ENCODE measurements at regions not wholly inside any gene's neighbourhood (a gene's known extent, or its start where the extent isn't known, plus 50 kb on each side); places are given as distances from the start of the nearest gene placed in this dataset.
"Not testable (repeated sequence)": the region's sequence is repeated elsewhere in the genome, so short reads cannot be mapped to it uniquely, and the experiment has no call there.

GRCh38 chr4:97101171-97101570 lies 1042.1 kb downstream of the STPG2 start:
- DNase-seq, result not testable (repeated sequence)

- no peak for DNase-seq
Measured at GRCh38 chr4:97103252-97103651, 1040.0 kb downstream of the STPG2 start.

- no peak for DNase-seq
Measured at GRCh38 chr4:97104006-97104405, 1039.3 kb downstream of the STPG2 start.

GRCh38 chr4:97104666-97105065 lies 1038.6 kb downstream of the STPG2 start:
- no peak for DNase-seq

GRCh38 chr4:97105347-97106099 lies 1037.8 kb downstream of the STPG2 start:
- DNase-seq, result no peak

GRCh38 chr4:97106161-97106560 lies 1037.1 kb downstream of the STPG2 start:
- DNase-seq, result no peak

- DNase-seq, result no peak
Measured at GRCh38 chr4:97110506-97110905, 1032.8 kb downstream of the STPG2 start.

- no peak for DNase-seq
Measured at GRCh38 chr4:97116511-97116910, 1026.8 kb downstream of the STPG2 start.

- DNase-seq, result no peak
Measured at GRCh38 chr4:97121493-97121892, 1021.8 kb downstream of the STPG2 start.

GRCh38 chr4:97123573-97123972 lies 1019.7 kb downstream of the STPG2 start:
- no peak for DNase-seq

- no peak for DNase-seq
Measured at GRCh38 chr4:97132435-97132834, 1010.8 kb downstream of the STPG2 start.

- DNase-seq, result no peak
Measured at GRCh38 chr4:97134456-97134855, 1008.8 kb downstream of the STPG2 start.

- DNase-seq, result no peak
Measured at GRCh38 chr4:97139791-97140190, 1003.5 kb downstream of the STPG2 start.

- no peak for DNase-seq
Measured at GRCh38 chr4:97140545-97140944, 1002.7 kb downstream of the STPG2 start.

GRCh38 chr4:97141332-97141731 lies 1001.9 kb downstream of the STPG2 start:
- not testable (repeated sequence) for DNase-seq

- no peak for DNase-seq
Measured at GRCh38 chr4:97142410-97142809, 1000.9 kb downstream of the STPG2 start.

GRCh38 chr4:97142893-97143292 lies 1000.4 kb downstream of the STPG2 start:
- DNase-seq, result no peak

- no peak for DNase-seq
Measured at GRCh38 chr4:97144199-97144598, 999.1 kb downstream of the STPG2 start.

- DNase-seq, result no peak
Measured at GRCh38 chr4:97150966-97151365, 992.3 kb downstream of the STPG2 start.

GRCh38 chr4:97152149-97152548 lies 991.1 kb downstream of the STPG2 start:
- DNase-seq, result peak in 1 of 3 donors; percentile 5

- DNase-seq, result peak; percentile 3 to 30 (median 10)
Measured at GRCh38 chr4:97153042-97153441, 990.2 kb downstream of the STPG2 start.

GRCh38 chr4:97159625-97160024 lies 983.7 kb downstream of the STPG2 start:
- no peak for DNase-seq

- no peak for DNase-seq
Measured at GRCh38 chr4:97185233-97185632, 958.0 kb downstream of the STPG2 start.

GRCh38 chr4:97197106-97197505 lies 946.2 kb downstream of the STPG2 start:
- no peak for DNase-seq

Measured in muscle of back (tissue), 3 donors.